K562 (cell line): ENCODE measurements at regions not wholly inside any gene's neighbourhood (a gene's known extent, or its start where the extent isn't known, plus 50 kb on each side); places are given as distances from the start of the nearest gene placed in this dataset.

Experiments used
- EZH2 ChIP-seq: IDR thresholded peaks from 2 replicates; pipeline ENCODE4 v1.6.1; 2012; ENCODE audit warnings: low read depth, mild to moderate bottlenecking, inconsistent platforms, low read length, borderline replicate concordance
- IRF2 ChIP-seq: sonication (generic); formaldehyde crosslinking; IDR thresholded peaks from 2 replicates; pipeline ENCODE4 v1.8.1; 2022; ENCODE audit warnings: mild to moderate bottlenecking, missing genetic modification reagents
- LEF1 ChIP-seq: fragments of 450-650 bp; IDR thresholded peaks from 2 replicates; pipeline ENCODE4 v1.6.1; 2016; ENCODE audit warnings: mild to moderate bottlenecking
- MLLT1 ChIP-seq, 2 experiments: fragments of 450-650 bp; IDR thresholded peaks; 2 replicates each; pipeline ENCODE4 v1.6.1; 2016
- REST ChIP-seq, 2 experiments: fragments of 450-650 bp; formaldehyde crosslinking in 1 of 2; IDR thresholded peaks; 2 replicates each; pipeline versions ENCODE4 v1.4.0 to v1.6.1; 2014 to 2020; ENCODE audit warnings: mild to moderate bottlenecking in 2 of 2, borderline replicate concordance in 1 of 2, low read depth in 1 of 2
- ZBTB40 ChIP-seq, 2 experiments: fragments of 450-650 bp in 1 of 2; sonication (generic) in 1 of 2; formaldehyde crosslinking in 1 of 2; IDR thresholded peaks; 2 replicates each; pipeline versions ENCODE4 v1.7.1 to v1.9.0; 2016 to 2022; ENCODE audit warnings: inconsistent platforms in 1 of 2, mild to moderate bottlenecking in 1 of 2, missing genetic modification reagents in 1 of 2
- ZFX ChIP-seq: sonication (generic); formaldehyde crosslinking; IDR thresholded peaks from 2 replicates; pipeline ENCODE4 v1.8.0; 2022; ENCODE audit warnings: mild to moderate bottlenecking, missing genetic modification reagents, moderate library complexity

DNA sequence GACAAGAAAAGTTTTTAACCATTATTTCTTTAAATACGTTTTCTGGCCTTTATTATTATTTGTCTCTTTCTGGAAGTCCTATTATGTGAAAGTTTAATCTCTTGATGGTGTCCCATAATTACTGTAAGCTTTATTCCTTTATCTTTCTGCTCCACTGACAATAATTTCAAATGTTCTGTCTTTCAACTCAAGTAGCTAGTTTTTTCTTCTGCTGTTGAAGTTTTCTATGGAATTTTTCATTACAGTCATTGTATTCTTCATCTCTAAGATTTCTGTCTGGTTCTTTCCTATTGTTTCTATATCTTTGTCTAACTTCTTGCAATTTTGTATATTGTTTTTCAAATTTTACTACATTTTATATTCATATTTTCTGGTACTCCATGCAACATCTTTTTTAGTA, 173.6 kb upstream of the MGAT4C start:
- TF ChIP-seq IRF2: no peak
- TF ChIP-seq ZBTB40 (IDR thresholded peaks at IDR 0.05): no peak
- TF ChIP-seq ZBTB40 (CRISPR knock-in tag; IDR thresholded peaks at IDR 0.05): no peak
- TF ChIP-seq ZFX (CRISPR knock-in tag): no peak
- no peak for TF ChIP-seq EZH2
- TF ChIP-seq REST (IDR thresholded peaks at IDR 0.05; ENCODE audit: borderline replicate concordance): no peak
- TF ChIP-seq REST (CRISPR knock-in tag; IDR thresholded peaks at IDR 0.05; ENCODE audit: low read depth): no peak
- no peak for TF ChIP-seq MLLT1 (IDR thresholded peaks at IDR 0.05)
- TF ChIP-seq LEF1: no peak
